ENCODE measurements at regions not wholly inside any gene's neighbourhood (a gene's known extent, or its start where the extent isn't known, plus 50 kb on each side); places are given as distances from the start of the nearest gene placed in this dataset.

- TF ChIP-seq CTCF (IDR thresholded peaks at IDR 0.05) = no peak
- TF ChIP-seq POLR2AphosphoS5 (IDR thresholded peaks at IDR 0.05) = no peak
- TF ChIP-seq POLR2A (IDR thresholded peaks at IDR 0.05) = no peak
These were observed 74.3 kb upstream of the PLSCR4 start for GRCh38 chr3:146325170-146325569.
